GM12878 (cell line): ENCODE measurements at regions not wholly inside any gene's neighbourhood (a gene's known extent, or its start where the extent isn't known, plus 50 kb on each side); places are given as distances from the start of the nearest gene placed in this dataset.

ENCODE experiments used
- ATAC-seq: fragments of 200-7000 bp; cut with Tn5 transposase; 3 replicates; pipeline ENCODE4 v1.9.1; 2020; ENCODE audit warnings: mild to moderate bottlenecking, moderate library complexity
- BruUV-seq: library from RNA; stranded (reverse); fragments of 400-500 nt; replicated peaks from 2 replicates; lab custom pipeline; 2021; lab: Mats Ljungman, UMichigan
- CTCF ChIA-PET: fragments of 300-600 bp; sonication (Branson Sonifier 250); formaldehyde crosslinking; extraction: SDS; loops from one replicate; lab custom pipeline; 2021; ENCODE audit warnings: inconsistent platforms; lab: Yijun Ruan, JAX
- POLR2A ChIA-PET: fragments of 350-600 bp; formaldehyde crosslinking; extraction: SDS; loops from one replicate; lab custom pipeline; 2021; ENCODE audit warnings: inconsistent platforms; lab: Charles Lee
- RAD21 ChIA-PET: fragments of 300-600 bp; sonication (Branson Sonifier 250); formaldehyde crosslinking; loops from one replicate; lab custom pipeline; 2023; ENCODE audit warnings: antibody characterized with exemption; ENCODE audit not compliant: unreplicated experiment; lab: Charles Lee
- SMC1A ChIA-PET: fragments of 300-600 bp; sonication (Branson Sonifier 250); formaldehyde crosslinking; loops from one replicate; lab custom pipeline; 2023; ENCODE audit not compliant: unreplicated experiment, uncharacterized antibody; lab: Charles Lee
- DNase-seq: peaks from one replicate; pipeline ENCODE4 v3.0.0-alpha.2; 2011; ENCODE audit warnings: low read depth, low spot score
- FAIRE-seq: peaks from 3 replicates; lab custom pipeline; 2011; peaks lifted over from hg19 to GRCh38; lab: Jason Lieb, UNC
- H2AFZ ChIP-seq: 2 replicates; pipeline ENCODE4 v1.6.0; 2011; ENCODE audit warnings: low read depth, low read length, control low read depth; ENCODE audit not compliant: control insufficient read depth
- H3K27ac ChIP-seq: 2 replicates; pipeline ENCODE4 v1.5.1; 2011; ENCODE audit warnings: control low read depth; ENCODE audit not compliant: control insufficient read depth, insufficient read depth
- H3K27me3 ChIP-seq, 2 experiments: replicated peaks in 1 of 2; 2 replicates each; pipeline versions ENCODE4 v1.6.0 to v1.6.1; 2011; ENCODE audit warnings: low read length in 1 of 2; ENCODE audit not compliant: control insufficient read depth in 2 of 2, insufficient read depth in 2 of 2
- H3K36me3 ChIP-seq, 2 experiments: 2 replicates each; pipeline ENCODE4 v1.5.1; 2011; ENCODE audit warnings: low read length in 1 of 2; ENCODE audit not compliant: control insufficient read depth in 2 of 2, insufficient read depth in 2 of 2
- H3K4me1 ChIP-seq: 2 replicates; pipeline ENCODE4 v1.6.1; 2011; ENCODE audit warnings: mild to moderate bottlenecking, low read length, moderate library complexity, mixed read lengths; ENCODE audit not compliant: control insufficient read depth, insufficient read depth
- H3K4me2 ChIP-seq: 2 replicates; pipeline ENCODE4 v1.6.0; 2011; ENCODE audit warnings: control low read depth; ENCODE audit not compliant: control insufficient read depth, insufficient read depth
- H3K4me3 ChIP-seq: fragments of 200-600 bp; sonication (generic); 2 replicates; pipeline ENCODE4 v1.5.1; 2016
- H3K79me2 ChIP-seq: 2 replicates; pipeline ENCODE4 v1.6.0; 2011; ENCODE audit warnings: low read length; ENCODE audit not compliant: control insufficient read depth, insufficient read depth
- H3K9ac ChIP-seq: 2 replicates; pipeline ENCODE4 v1.8.0; 2011; ENCODE audit warnings: low read length, control low read depth, mixed read lengths; ENCODE audit not compliant: control insufficient read depth, insufficient read depth
- H3K9me3 ChIP-seq: replicated peaks from 3 replicates; pipeline ENCODE4 v1.5.1; 2011; ENCODE audit warnings: mild to moderate bottlenecking, low read length; ENCODE audit not compliant: control insufficient read depth, insufficient read depth
- H4K20me1 ChIP-seq: 2 replicates; pipeline ENCODE4 v1.6.0; 2011; ENCODE audit not compliant: control insufficient read depth, insufficient read depth
- BCL3 ChIP-seq: IDR thresholded peaks from 2 replicates; pipeline ENCODE4 v1.6.1; 2011; ENCODE audit warnings: borderline replicate concordance, low read depth, mild to moderate bottlenecking, moderate library complexity, low read length; ENCODE audit not compliant: insufficient read depth, poor library complexity, severe bottlenecking
- BRCA1 ChIP-seq: IDR thresholded peaks from 2 replicates; pipeline ENCODE4 v1.6.1; 2011; ENCODE audit warnings: low read depth, low read length, improper control_type of control experiment
- CREB1 ChIP-seq: IDR thresholded peaks from 2 replicates; pipeline ENCODE4 v1.6.1; 2012; ENCODE audit warnings: low read depth, mild to moderate bottlenecking, inconsistent platforms
- DPF2 ChIP-seq: fragments of 450-650 bp; IDR thresholded peaks from 2 replicates; pipeline ENCODE4 v1.6.1; 2017; ENCODE audit warnings: mild to moderate bottlenecking
- ETV6 ChIP-seq, 2 experiments: fragments of 450-650 bp in 1 of 2; IDR thresholded peaks in 1 of 2; conservative IDR thresholded peaks in 1 of 2; 2 replicates each; pipeline ENCODE4 v1.6.1; 2014; ENCODE audit warnings: antibody characterized with exemption in 1 of 2, borderline replicate concordance in 1 of 2, low read depth in 1 of 2, mild to moderate bottlenecking in 1 of 2, moderate library complexity in 1 of 2
- HDAC2 ChIP-seq: fragments of 200-600 bp; sonication (generic); IDR thresholded peaks from 2 replicates; pipeline ENCODE4 v1.6.1; 2017
- IRF4 ChIP-seq: IDR thresholded peaks from 2 replicates; pipeline ENCODE4 v1.6.1; 2011; ENCODE audit warnings: low read depth, low read length
- LARP7 ChIP-seq: fragments of 450-650 bp; IDR thresholded peaks from 2 replicates; pipeline ENCODE4 v1.6.1; 2017; ENCODE audit warnings: mild to moderate bottlenecking
- MEF2B ChIP-seq: fragments of 450-650 bp; IDR thresholded peaks from 2 replicates; pipeline ENCODE4 v1.6.1; 2018; ENCODE audit warnings: mild to moderate bottlenecking, moderate library complexity; ENCODE audit not compliant: partially characterized antibody, poor library complexity, severe bottlenecking
- NFXL1 ChIP-seq: fragments of 450-650 bp; IDR thresholded peaks from 2 replicates; pipeline ENCODE4 v1.6.1; 2017; ENCODE audit warnings: antibody characterized with exemption, mild to moderate bottlenecking, borderline replicate concordance
- PKNOX1 ChIP-seq: fragments of 450-650 bp; IDR thresholded peaks from 2 replicates; pipeline ENCODE4 v1.6.1; 2016; ENCODE audit warnings: mild to moderate bottlenecking
- POLR2AphosphoS2 ChIP-seq: IDR thresholded peaks from 2 replicates; pipeline ENCODE4 v1.6.1; 2011; ENCODE audit warnings: low read depth, mild to moderate bottlenecking, low read length, improper control_type of control experiment, moderate library complexity
- RAD51 ChIP-seq: fragments of 450-650 bp; IDR thresholded peaks from 2 replicates; pipeline ENCODE4 v1.6.1; 2016; ENCODE audit warnings: moderate library complexity, mild to moderate bottlenecking, inconsistent platforms
- RBBP5 ChIP-seq: fragments of 200-600 bp; sonication (generic); conservative IDR thresholded peaks from 2 replicates; pipeline ENCODE4 v1.6.1; 2016
- STAT3 ChIP-seq: IDR thresholded peaks from 2 replicates; pipeline ENCODE4 v1.6.1; 2011; ENCODE audit warnings: low read depth, low read length, improper control_type of control experiment
- ZNF24 ChIP-seq: fragments of 450-650 bp; IDR thresholded peaks from 2 replicates; pipeline ENCODE4 v1.6.1; 2017; ENCODE audit warnings: antibody characterized with exemption, mild to moderate bottlenecking
- WGBS: methylation state at CpG from one replicate; pipeline ENCODE4 v1.1.6; 2016; ENCODE audit warnings: low lambda C conversion rate; ENCODE audit not compliant: insufficient replicate concordance, insufficient coverage; ENCODE audit errors: missing lambda C conversion rate; 5-methylcytosine and 5-hydroxymethylcytosine counted together
- in situ Hi-C: fragments of 300-500 bp; cut with MboI; formaldehyde crosslinking; loops from 9 replicates; pipeline ENCODE4 v1.14.3; 2018; ENCODE audit warnings: mixed read lengths
- intact Hi-C: fragments of 100-400 bp; cut with micrococcal nuclease; formaldehyde crosslinking; loops from one replicate; pipeline ENCODE4 v1.14.2; 2022; ENCODE audit not compliant: unreplicated experiment

- no peak for TF ChIP-seq POLR2AphosphoS2
Observed at GRCh38 chr16:76213860-76214259, 63.3 kb upstream of the CNTNAP4 start (continued).

GRCh38 chr16:76214856-76215255, 62.3 kb upstream of the CNTNAP4 start:
- POLR2A ChIA-PET = no interaction called here
- H4K20me1 ChIP-seq = no peaks in the 10 kb centered on the region
- no peak for FAIRE-seq
- CTCF ChIA-PET = no interaction called here
- RAD21 ChIA-PET = no interaction called here
- SMC1A ChIA-PET = interaction anchor here (0.7 kb wide), 1 partner anchor 427 kb away, joined by 3 read pairs; no protein-coding TSS in a partner anchor
- BruUV-seq = no TSS peak
- no peak overlapping the region for H3K27ac ChIP-seq
- H3K9me3 ChIP-seq = no peaks in the 10 kb centered on the region
- H3K4me2 ChIP-seq = no peak overlapping the region
- no peak overlapping the region for H3K4me3 ChIP-seq
- in situ Hi-C loops (no loop called here), intact Hi-C loops (no loop called here)
- H3K4me1 ChIP-seq = no peaks in the 10 kb centered on the region
- whole genome bisulfite sequencing = 0% methylated on average over 1 of the region's 1 CpG
- H3K9ac ChIP-seq = no peak overlapping the region
- H3K79me2 ChIP-seq = no peaks in the 10 kb centered on the region
- H2AFZ ChIP-seq = no peak overlapping the region
- no peak for DNase-seq
- no peaks in the 10 kb centered on the region for H3K27me3 ChIP-seq
- no peak for ATAC-seq
- no peaks in the 10 kb centered on the region for H3K36me3 ChIP-seq
- TF ChIP-seq BRCA1 = no peak
- TF ChIP-seq LARP7 = no peak
- no peak for TF ChIP-seq ETV6 (conservative IDR thresholded peaks at IDR 0.05 in 1 of 2, IDR thresholded peaks at IDR 0.05 in 1 of 2; ENCODE audit: borderline replicate concordance in 1 of 2, low read depth in 1 of 2)
- TF ChIP-seq BCL3 = no peak
- TF ChIP-seq RAD51 = no peak
- no peak for TF ChIP-seq CREB1
- TF ChIP-seq NFXL1 = no peak
- TF ChIP-seq PKNOX1 = no peak
- no peak for TF ChIP-seq IRF4
- no peak for TF ChIP-seq RBBP5
- no peak for TF ChIP-seq MEF2B
- no peak for TF ChIP-seq HDAC2
- TF ChIP-seq STAT3 = no peak
- TF ChIP-seq DPF2 = no peak
- TF ChIP-seq ZNF24 = no peak
